Calu3 (cell line): ENCODE measurements at regions not wholly inside any gene's neighbourhood (a gene's known extent, or its start where the extent isn't known, plus 50 kb on each side); places are given as distances from the start of the nearest gene placed in this dataset.

ENCODE experiments used
- BruUV-seq: library from RNA; stranded (reverse); fragments of 400-500 nt; replicated peaks from 2 replicates; lab custom pipeline; 2021; lab: Mats Ljungman, UMichigan
- CTCF ChIA-PET: fragments of 300-600 bp; sonication (Branson Sonifier 250); formaldehyde crosslinking; loops from one replicate; lab custom pipeline; 2022; ENCODE audit warnings: antibody characterized with exemption; lab: Charles Lee
- DNase-seq: peaks from one replicate; pipeline ENCODE4 v3.0.0; 2022
- H3K27ac Mint-ChIP-seq: one replicate; pipeline ENCODE4 v1.8.0; 2022; ENCODE audit warnings: mixed read lengths; ENCODE audit not compliant: unreplicated experiment
- H3K27me3 Mint-ChIP-seq: one replicate; pipeline ENCODE4 v1.8.0; 2022; ENCODE audit warnings: mixed read lengths; ENCODE audit not compliant: unreplicated experiment
- H3K36me3 Mint-ChIP-seq: one replicate; pipeline ENCODE4 v1.8.0; 2022; ENCODE audit warnings: mild to moderate bottlenecking, moderate library complexity, mixed read lengths; ENCODE audit not compliant: insufficient read depth, unreplicated experiment
- H3K4me1 Mint-ChIP-seq: one replicate; pipeline ENCODE4 v1.8.0; 2022; ENCODE audit warnings: mild to moderate bottlenecking, low read depth, mixed read lengths; ENCODE audit not compliant: unreplicated experiment
- H3K4me3 Mint-ChIP-seq: one replicate; pipeline ENCODE4 v1.8.0; 2022; ENCODE audit warnings: mild to moderate bottlenecking, low read depth, moderate library complexity, mixed read lengths; ENCODE audit not compliant: unreplicated experiment
- H3K9me3 Mint-ChIP-seq: one replicate; pipeline ENCODE4 v1.8.0; 2022; ENCODE audit warnings: low read depth, mixed read lengths; ENCODE audit not compliant: unreplicated experiment
- intact Hi-C: fragments of 100-400 bp; cut with micrococcal nuclease; formaldehyde crosslinking; loops from one replicate; pipeline ENCODE4 v1.10.0; 2022; ENCODE audit not compliant: unreplicated experiment
- TF ChIP-seq, protein P1 (sequence below): fragments of 200-600 bp; IDR thresholded peaks from one replicate; pipeline ENCODE4 v1.8.0; 2022; ENCODE audit warnings: antibody characterized with exemption; ENCODE audit not compliant: unreplicated experiment

DNA sequence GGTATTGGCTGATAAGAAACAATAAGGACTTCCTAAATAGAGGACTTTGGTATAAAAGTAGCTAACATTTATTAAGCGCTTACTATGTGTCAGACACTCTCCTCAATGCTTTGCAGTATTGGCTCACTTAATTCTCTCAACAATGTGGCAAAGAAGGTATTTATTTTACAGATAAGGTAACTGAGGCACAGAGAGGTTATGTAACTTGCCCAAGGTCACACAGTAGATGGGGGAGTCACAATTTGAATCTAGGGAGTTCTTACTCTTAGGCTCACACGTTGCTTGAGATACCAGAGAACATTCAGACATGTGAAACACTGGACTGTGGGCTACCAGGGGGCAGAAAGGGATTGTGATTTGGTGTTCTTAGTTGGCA, 60.8 kb upstream of the GPR158 start:
- intact Hi-C loops, result loop anchor here (10.0 kb wide), 1 partner anchor 601 kb away; no protein-coding TSS in a partner anchor
- no TSS peak for BruUV-seq

DNA sequence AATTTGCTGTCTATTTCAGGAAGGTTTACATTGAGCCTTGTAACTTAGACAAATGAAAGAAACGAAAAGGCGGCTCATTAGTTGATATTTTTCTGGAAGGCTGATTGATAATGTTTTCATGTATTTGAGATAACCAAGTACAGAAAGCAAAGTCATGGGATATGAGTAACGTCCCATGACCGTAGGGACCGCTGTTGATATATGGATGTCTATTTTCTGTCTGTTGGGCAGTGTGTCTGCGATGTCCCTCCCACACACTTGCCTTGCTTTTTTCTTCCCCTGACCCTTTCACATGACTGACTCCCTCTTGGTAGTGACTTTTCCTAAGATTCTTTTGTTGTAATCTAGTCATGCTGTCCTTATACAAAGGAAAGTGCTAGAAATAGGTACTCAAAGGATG, 57.0 kb upstream of the GPR158 start:
- TF ChIP-seq, protein P1, sequence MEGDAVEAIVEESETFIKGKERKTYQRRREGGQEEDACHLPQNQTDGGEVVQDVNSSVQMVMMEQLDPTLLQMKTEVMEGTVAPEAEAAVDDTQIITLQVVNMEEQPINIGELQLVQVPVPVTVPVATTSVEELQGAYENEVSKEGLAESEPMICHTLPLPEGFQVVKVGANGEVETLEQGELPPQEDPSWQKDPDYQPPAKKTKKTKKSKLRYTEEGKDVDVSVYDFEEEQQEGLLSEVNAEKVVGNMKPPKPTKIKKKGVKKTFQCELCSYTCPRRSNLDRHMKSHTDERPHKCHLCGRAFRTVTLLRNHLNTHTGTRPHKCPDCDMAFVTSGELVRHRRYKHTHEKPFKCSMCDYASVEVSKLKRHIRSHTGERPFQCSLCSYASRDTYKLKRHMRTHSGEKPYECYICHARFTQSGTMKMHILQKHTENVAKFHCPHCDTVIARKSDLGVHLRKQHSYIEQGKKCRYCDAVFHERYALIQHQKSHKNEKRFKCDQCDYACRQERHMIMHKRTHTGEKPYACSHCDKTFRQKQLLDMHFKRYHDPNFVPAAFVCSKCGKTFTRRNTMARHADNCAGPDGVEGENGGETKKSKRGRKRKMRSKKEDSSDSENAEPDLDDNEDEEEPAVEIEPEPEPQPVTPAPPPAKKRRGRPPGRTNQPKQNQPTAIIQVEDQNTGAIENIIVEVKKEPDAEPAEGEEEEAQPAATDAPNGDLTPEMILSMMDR, result no peak
- Mint-ChIP-seq H3K27me3 (no peaks in the 10 kb centered on the region), H3K9me3 (no peaks in the 10 kb centered on the region), H3K4me3 (no peak overlapping the region), H3K4me1 (peaks cover 26% of the 10 kb centered on the region), H3K27ac (no peak overlapping the region), H3K36me3 (no peaks in the 10 kb centered on the region)
- intact Hi-C loops, result loop anchor here (10.0 kb wide), 1 partner anchor 597 kb away; no protein-coding TSS in a partner anchor
- no peak for DNase-seq
- BruUV-seq, result no TSS peak
- CTCF ChIA-PET, result no interaction called here

More for the DNA sequence above, 60.8 kb upstream of the GPR158 start:
- no peak overlapping the region for H3K4me3 Mint-ChIP-seq
- TF ChIP-seq, protein P1, result no peak
- no peaks in the 10 kb centered on the region for H3K9me3 Mint-ChIP-seq
- peak overlapping the region; percentile 59 for H3K27ac Mint-ChIP-seq
- H3K27me3 Mint-ChIP-seq, result no peaks in the 10 kb centered on the region
- no peak for DNase-seq
- no peaks in the 10 kb centered on the region for H3K36me3 Mint-ChIP-seq
- peaks cover 26% of the 10 kb centered on the region for H3K4me1 Mint-ChIP-seq
- CTCF ChIA-PET, result interaction anchor here (1.2 to 3.1 kb wide), 4 partner anchors 11 to 589 kb away, joined by 4 to 43 read pairs (median 4); no protein-coding TSS in a partner anchor

DNA sequence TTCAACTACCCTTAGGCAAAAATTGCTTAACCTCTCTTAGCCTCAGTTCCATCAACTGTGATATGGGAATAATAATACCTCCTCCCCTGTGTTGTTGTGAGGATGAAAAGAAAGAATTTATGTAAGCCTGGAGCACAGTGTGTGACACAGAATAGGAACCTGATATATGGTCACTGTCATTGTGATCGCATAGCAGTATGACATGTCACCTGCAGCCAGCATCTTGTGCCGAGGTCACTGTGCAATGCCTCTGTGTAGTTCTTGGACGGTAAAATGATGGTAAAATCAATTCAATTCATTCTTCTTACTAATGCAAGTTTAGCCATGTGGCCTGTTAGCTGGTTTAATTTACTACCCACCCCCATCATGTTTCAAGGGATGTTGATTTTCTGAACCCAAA, 54.6 kb upstream of the GPR158 start:
- Mint-ChIP-seq H3K9me3 (no peaks in the 10 kb centered on the region), H3K27ac (no peak overlapping the region), H3K36me3 (no peaks in the 10 kb centered on the region), H3K27me3 (no peaks in the 10 kb centered on the region), H3K4me1 (peaks cover 14% of the 10 kb centered on the region), H3K4me3 (no peak overlapping the region)
- no TSS peak for BruUV-seq
- TF ChIP-seq, protein P1, result no peak
- intact Hi-C loops, result no loop called here
- CTCF ChIA-PET, result no interaction called here
- DNase-seq, result no peak
